ENCODE measurements at regions not wholly inside any gene's neighbourhood (a gene's known extent, or its start where the extent isn't known, plus 50 kb on each side); places are given as distances from the start of the nearest gene placed in this dataset.

DNA sequence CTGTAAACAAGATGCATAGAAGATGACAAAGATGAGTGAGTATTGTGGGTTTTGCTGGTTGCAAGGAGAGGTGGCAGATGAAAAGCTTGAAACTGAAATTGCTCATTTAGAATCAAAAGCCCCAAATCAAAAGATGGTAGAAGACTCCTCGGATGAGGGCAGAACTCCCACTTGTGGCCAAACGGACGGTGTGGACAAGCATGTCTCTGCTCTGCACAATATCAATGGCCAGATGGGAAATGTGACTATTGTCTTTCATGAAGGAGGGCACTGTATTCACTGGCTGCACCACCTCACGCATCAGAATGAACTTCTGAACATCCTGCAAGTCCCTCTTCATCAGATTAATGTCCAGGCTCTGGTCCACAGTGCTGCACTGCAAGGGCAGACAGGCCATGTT is 541.7 kb downstream of the MTRR start:
- Histone ChIP-seq H3K4me1 (ENCODE audit: control insufficient read depth, extremely low read depth, insufficient read depth, low read length) (no peaks in the 10 kb centered on the region), H3K79me2 (ENCODE audit: control insufficient read depth, insufficient read depth, low read length) (no peaks in the 10 kb centered on the region), H3K4me3 (ENCODE audit: control insufficient read depth in 2 of 3, extremely low read depth in 1 of 3, insufficient read depth in 2 of 3, low read depth in 1 of 3, low read length in 3 of 3) (no peak overlapping the region), H3K9me1 (ENCODE audit: control insufficient read depth, extremely low read depth, insufficient read depth, low read length) (no peaks in the 10 kb centered on the region), H2AFZ (ENCODE audit: control insufficient read depth, low read length) (no peak overlapping the region), H3K9ac (ENCODE audit: control insufficient read depth, extremely low read depth, insufficient read depth, low read length) (no peak overlapping the region), H3K27ac (ENCODE audit: control insufficient read depth, insufficient read depth, low read length) (no peak overlapping the region), H4K20me1 (ENCODE audit: control insufficient read depth, extremely low read depth, insufficient read depth, low read length) (no peaks in the 10 kb centered on the region), H3K27me3 (ENCODE audit: control insufficient read depth, extremely low read depth, insufficient read depth, low read length) (no peaks in the 10 kb centered on the region), H3K36me3 (ENCODE audit: control insufficient read depth in 2 of 2, extremely low read depth in 1 of 2, insufficient read depth in 2 of 2, low read length in 2 of 2) (no peaks in the 10 kb centered on the region), H3K9me3 (ENCODE audit: control insufficient read depth, low read depth, low read length) (peaks cover 2% of the 10 kb centered on the region), H3K4me2 (ENCODE audit: control insufficient read depth, extremely low read depth, insufficient read depth, low read depth, low read length) (no peak overlapping the region)
- dilution Hi-C loops (cut with MboI; ENCODE audit: extremely low pct_ligation_motif_present, low sequenced_read_pairs) = no loop called here
- DNase-seq (ENCODE audit: low read depth, low spot score) = no peak
- TF ChIP-seq, protein P1, sequence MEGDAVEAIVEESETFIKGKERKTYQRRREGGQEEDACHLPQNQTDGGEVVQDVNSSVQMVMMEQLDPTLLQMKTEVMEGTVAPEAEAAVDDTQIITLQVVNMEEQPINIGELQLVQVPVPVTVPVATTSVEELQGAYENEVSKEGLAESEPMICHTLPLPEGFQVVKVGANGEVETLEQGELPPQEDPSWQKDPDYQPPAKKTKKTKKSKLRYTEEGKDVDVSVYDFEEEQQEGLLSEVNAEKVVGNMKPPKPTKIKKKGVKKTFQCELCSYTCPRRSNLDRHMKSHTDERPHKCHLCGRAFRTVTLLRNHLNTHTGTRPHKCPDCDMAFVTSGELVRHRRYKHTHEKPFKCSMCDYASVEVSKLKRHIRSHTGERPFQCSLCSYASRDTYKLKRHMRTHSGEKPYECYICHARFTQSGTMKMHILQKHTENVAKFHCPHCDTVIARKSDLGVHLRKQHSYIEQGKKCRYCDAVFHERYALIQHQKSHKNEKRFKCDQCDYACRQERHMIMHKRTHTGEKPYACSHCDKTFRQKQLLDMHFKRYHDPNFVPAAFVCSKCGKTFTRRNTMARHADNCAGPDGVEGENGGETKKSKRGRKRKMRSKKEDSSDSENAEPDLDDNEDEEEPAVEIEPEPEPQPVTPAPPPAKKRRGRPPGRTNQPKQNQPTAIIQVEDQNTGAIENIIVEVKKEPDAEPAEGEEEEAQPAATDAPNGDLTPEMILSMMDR (optimal IDR thresholded peaks at IDR 0.05 in 1 of 3, IDR thresholded peaks at IDR 0.05 in 1 of 3, conservative IDR thresholded peaks at IDR 0.05 in 1 of 3; ENCODE audit: extremely low read depth in 1 of 3, insufficient read depth in 2 of 3, low read length in 3 of 3) = no peak
- no peak for TF ChIP-seq EZH2 (IDR thresholded peaks at IDR 0.05; ENCODE audit: low read length)
- FAIRE-seq = no peak

DNA sequence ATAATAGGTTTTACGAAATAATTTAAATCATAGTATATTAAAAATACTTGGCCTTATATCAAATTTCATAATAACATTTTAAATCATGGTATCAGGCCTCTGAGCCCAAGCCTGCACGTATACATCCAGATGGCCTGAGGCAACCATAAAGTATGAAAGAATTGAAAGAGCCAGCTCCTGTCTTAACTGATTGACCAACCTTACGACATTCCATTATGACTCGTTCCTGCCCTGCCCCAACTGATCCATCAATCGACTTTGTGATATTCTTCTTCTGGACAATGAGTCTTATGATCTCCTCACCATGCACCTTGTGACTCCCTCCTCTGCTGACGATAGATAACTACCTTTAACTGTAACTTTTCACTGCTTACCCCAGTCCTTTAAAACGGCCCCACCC is 545.0 kb downstream of the MTRR start:
- Histone ChIP-seq H3K27ac (ENCODE audit: control insufficient read depth, insufficient read depth, low read length) (no peak overlapping the region), H3K4me1 (ENCODE audit: control insufficient read depth, extremely low read depth, insufficient read depth, low read length) (no peaks in the 10 kb centered on the region), H4K20me1 (ENCODE audit: control insufficient read depth, extremely low read depth, insufficient read depth, low read length) (no peaks in the 10 kb centered on the region), H3K9ac (ENCODE audit: control insufficient read depth, extremely low read depth, insufficient read depth, low read length) (no peak overlapping the region), H3K27me3 (ENCODE audit: control insufficient read depth, extremely low read depth, insufficient read depth, low read length) (no peaks in the 10 kb centered on the region), H3K4me2 (ENCODE audit: control insufficient read depth, extremely low read depth, insufficient read depth, low read depth, low read length) (no peak overlapping the region), H3K36me3 (ENCODE audit: control insufficient read depth in 2 of 2, extremely low read depth in 1 of 2, insufficient read depth in 2 of 2, low read length in 2 of 2) (no peaks in the 10 kb centered on the region), H3K79me2 (ENCODE audit: control insufficient read depth, insufficient read depth, low read length) (no peaks in the 10 kb centered on the region), H3K9me1 (ENCODE audit: control insufficient read depth, extremely low read depth, insufficient read depth, low read length) (no peaks in the 10 kb centered on the region), H3K9me3 (ENCODE audit: control insufficient read depth, low read depth, low read length) (peaks cover 2% of the 10 kb centered on the region), H3K4me3 (ENCODE audit: control insufficient read depth in 2 of 3, extremely low read depth in 1 of 3, insufficient read depth in 2 of 3, low read depth in 1 of 3, low read length in 3 of 3) (no peak overlapping the region), H2AFZ (ENCODE audit: control insufficient read depth, low read length) (no peak overlapping the region)
- dilution Hi-C loops (cut with MboI; ENCODE audit: extremely low pct_ligation_motif_present, low sequenced_read_pairs) = no loop called here
- no peak for DNase-seq (ENCODE audit: low read depth, low spot score)
- no peak for FAIRE-seq
- TF ChIP-seq, protein P1 (optimal IDR thresholded peaks at IDR 0.05 in 1 of 3, IDR thresholded peaks at IDR 0.05 in 1 of 3, conservative IDR thresholded peaks at IDR 0.05 in 1 of 3; ENCODE audit: extremely low read depth in 1 of 3, insufficient read depth in 2 of 3, low read length in 3 of 3) = no peak
- no peak for TF ChIP-seq EZH2 (IDR thresholded peaks at IDR 0.05; ENCODE audit: low read length)

Measured in keratinocyte (primary cell).